GM20431 (cell line): ENCODE measurements at regions not wholly inside any gene's neighbourhood (a gene's known extent, or its start where the extent isn't known, plus 50 kb on each side); places are given as distances from the start of the nearest gene placed in this dataset.

Experiments used
- in situ Hi-C: fragments of 300-500 bp; cut with MseI, MboI; formaldehyde crosslinking; loops from one replicate; pipeline ENCODE4 v1.15.0; 2020; ENCODE audit warnings: low sequenced_read_pairs; ENCODE audit not compliant: unreplicated experiment

DNA sequence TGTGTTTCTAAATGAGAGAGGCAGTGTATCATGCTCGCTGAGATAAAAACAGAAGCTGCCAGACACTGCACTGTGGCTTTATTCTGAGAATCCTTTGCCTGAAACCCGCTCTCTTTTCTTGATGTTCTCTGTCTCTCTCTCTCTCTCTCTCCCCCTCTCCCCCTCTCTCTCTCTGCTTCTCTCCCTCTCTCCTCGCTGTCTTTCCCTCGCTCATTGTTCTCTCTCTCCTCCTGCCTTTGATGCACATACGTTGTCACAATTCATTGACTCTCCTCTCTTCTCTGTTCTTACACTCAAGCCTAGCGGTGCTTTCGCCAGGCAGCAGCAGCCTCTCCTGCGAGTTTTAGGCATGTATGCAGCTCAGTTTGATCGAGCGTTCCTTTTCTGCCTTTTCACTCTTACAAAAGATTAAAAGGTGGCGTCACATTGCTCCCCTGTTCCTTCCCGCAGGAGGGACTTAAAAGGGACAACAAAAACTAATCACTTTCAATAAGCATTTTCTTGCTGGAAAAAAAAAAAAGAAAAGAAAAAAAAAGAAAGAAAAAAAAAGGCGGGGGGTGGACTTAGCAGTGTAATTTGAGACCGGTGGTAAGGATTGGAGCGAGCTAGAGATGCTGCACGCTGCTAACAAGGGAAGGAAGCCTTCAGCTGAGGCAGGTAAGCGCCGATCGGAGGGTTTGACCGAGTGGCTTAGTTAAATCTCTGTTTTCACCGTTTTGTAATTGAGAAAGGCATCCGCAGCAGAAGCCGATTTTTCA, 717.9 kb upstream of the WWC1 start:
- in situ Hi-C loops = no loop called here

GRCh38 chr5:167574464-167574863, 717.0 kb upstream of the WWC1 start:
- in situ Hi-C loops = no loop called here

- in situ Hi-C loops = no loop called here
Measured at GRCh38 chr5:167575330-167575729, 716.1 kb upstream of the WWC1 start.

GRCh38 chr5:167576126-167576525, 715.3 kb upstream of the WWC1 start:
- in situ Hi-C loops = no loop called here

DNA sequence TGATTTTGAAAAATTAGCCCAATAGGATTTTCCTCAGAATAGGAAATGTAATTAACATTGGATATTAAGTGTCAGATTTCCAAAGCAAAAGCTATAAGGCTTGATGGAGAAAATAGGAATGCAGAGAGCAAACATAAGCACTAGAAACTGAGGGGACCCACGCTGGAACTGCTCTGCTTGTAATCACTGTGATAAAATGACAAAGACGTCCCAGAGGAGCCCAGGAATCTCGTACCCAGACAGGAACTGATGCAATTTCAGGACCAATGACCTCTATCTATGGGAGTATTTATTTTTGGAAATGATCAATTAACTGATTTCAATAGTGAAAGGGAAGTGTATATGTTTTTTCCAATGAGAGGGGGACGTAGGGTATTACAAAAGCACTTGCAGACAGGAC, 714.5 kb upstream of the WWC1 start:
- in situ Hi-C loops = no loop called here

DNA sequence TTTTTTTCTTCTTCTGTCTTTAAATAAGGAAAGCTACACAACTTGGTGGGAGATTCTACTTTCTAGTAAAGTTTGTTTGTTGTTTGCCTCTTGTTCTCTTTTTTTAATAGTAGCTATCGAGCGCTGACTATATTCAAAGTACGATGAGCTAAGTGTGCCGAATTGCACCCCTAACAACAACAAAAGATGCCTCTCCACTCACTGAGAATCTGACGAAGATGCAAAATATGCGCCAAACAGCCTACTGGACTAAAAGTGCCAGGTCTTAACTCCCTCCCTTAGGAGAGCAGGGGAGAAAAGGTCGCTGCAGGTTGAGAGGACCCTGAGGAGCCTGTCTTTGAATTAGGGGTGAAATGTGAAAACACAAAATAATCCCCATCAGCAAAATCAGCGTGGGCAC, 713.8 kb upstream of the WWC1 start:
- in situ Hi-C loops = no loop called here

- in situ Hi-C loops = no loop called here
Measured at GRCh38 chr5:167578977-167579692, 712.3 kb upstream of the WWC1 start.

DNA sequence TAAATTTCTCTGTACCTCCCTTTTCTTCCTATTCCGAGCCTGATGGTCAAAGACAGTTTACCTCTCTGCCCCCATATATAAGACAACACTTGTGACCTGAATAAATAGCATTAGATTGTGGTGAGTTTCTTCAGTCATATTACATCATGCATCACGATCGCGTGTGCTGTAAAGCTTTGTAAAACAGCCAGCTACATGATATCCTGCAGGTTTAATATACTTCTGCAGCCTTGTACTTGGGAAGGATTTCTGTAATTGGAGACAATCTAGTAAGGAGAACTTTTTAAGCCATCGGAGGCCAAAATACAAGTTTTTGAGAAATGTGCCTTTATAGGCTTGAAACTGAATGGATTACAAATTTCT, 711.8 kb upstream of the WWC1 start:
- in situ Hi-C loops = no loop called here

- in situ Hi-C loops = no loop called here
Measured at GRCh38 chr5:167580608-167581007, 710.8 kb upstream of the WWC1 start.

DNA sequence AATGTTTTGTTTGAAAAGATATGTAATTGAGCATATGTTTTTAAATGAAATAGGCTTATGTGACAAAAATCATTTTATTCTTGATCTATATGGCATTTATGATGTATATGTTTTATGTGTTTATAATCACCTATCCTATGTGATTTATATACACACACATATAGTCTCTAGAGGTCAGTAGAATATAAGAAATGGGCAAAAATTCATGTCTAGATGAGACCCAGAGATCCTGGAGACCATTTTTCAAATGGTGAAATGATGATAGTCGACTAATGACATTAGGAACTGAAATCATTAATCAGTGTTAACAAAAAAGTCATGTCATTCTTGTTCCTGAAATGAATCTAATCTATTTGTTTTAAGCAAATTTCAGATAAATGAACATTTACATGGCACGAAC, 709.2 kb upstream of the WWC1 start:
- in situ Hi-C loops = no loop called here

GRCh38 chr5:167582886-167583285, 708.6 kb upstream of the WWC1 start:
- in situ Hi-C loops = no loop called here

DNA sequence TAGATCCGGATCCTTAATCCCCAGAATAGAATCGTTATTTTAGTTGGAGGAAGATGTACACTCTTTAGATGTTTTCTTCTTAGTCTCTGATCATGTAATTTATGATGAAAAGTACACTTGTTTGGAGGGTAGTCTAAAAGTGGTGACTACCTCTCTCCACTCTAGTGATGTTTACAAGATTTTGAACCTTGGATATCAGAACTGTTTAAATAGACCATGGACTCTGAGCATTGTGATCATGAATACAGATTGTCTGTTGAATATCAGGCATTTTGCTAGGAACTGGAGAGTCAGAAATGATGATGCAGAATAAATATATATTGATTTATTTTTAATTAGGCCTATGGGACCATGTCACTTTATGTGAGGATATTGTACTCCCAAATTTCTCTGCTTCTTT, 706.3 kb upstream of the WWC1 start:
- in situ Hi-C loops = no loop called here

DNA sequence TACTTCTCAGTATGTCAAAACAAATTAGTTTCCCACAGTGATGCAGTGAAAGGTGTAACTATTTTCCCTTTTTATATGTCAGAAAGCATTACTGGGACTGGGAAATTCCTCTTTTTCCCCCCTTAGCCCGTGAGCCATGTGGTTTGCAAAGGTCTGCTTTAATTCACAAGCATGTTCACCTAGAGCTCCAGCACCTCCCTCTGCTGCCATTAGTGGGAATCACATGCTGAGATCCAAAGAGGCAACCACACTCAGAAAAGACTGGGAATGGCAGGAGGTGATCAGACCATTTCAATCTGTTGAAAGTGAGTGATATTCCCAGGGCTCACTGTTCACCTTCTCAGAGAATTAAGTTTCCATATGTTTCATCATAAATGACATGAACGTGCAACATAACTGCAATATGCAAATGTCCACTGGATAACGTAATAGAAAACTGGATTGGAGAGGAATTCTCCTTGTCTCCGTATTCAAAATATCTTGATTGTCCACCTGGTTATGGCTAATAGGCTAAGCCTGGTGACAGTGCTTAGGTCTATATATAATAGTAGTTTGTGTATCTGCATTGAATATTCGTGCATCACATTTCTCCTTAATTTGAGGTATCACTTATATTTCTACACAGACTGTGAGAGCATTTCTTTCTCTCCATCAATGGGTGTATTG, 703.5 kb upstream of the WWC1 start:
- in situ Hi-C loops = no loop called here

GRCh38 chr5:167592114-167592513, 699.3 kb upstream of the WWC1 start:
- in situ Hi-C loops = no loop called here

GRCh38 chr5:167593329-167594060, 698.0 kb upstream of the WWC1 start:
- in situ Hi-C loops = no loop called here

DNA sequence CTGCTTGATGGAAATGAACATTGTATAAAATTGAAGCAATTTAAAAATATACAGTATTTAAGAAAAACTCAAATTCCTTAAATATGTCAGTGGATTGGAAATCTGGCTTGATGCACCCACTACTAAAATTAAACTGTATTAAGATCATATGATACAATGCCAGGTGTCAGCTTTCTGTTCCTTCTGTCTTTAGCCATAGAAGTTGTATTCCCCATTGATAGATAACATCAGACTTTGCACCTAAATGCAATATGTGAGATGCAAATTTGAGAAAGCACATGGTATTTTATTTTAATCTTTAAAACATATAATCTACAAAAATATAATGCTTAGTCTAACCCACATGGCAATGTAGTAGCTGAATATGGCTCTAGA, 697.4 kb upstream of the WWC1 start:
- in situ Hi-C loops = no loop called here

DNA sequence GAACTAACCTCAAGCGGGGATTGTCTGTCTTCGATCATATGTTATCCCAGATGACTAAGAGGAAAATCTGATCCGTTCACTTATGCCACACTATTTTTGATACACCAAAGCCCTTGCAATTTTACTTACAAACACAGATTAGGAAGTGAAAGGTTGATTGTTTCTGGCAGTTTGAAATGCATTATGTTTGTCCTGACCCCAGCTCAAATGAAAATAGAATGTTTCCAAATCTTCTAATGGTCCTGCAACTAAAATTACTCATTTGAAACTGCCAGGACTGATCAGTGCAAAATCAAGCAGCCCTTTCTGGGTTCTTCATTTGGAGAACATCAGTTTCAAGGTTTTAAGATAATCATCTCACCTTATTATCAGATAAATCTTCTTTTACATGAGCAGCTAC, 696.7 kb upstream of the WWC1 start:
- in situ Hi-C loops = no loop called here

GRCh38 chr5:167595196-167595595, 696.2 kb upstream of the WWC1 start:
- in situ Hi-C loops = no loop called here

GRCh38 chr5:167598166-167598565, 693.3 kb upstream of the WWC1 start:
- in situ Hi-C loops = no loop called here

- in situ Hi-C loops = no loop called here
Measured at GRCh38 chr5:167602067-167602466, 689.4 kb upstream of the WWC1 start.

GRCh38 chr5:167603135-167603534, 688.3 kb upstream of the WWC1 start:
- in situ Hi-C loops = no loop called here
